ENCODE measurements at regions not wholly inside any gene's neighbourhood (a gene's known extent, or its start where the extent isn't known, plus 50 kb on each side); places are given as distances from the start of the nearest gene placed in this dataset.

DNA sequence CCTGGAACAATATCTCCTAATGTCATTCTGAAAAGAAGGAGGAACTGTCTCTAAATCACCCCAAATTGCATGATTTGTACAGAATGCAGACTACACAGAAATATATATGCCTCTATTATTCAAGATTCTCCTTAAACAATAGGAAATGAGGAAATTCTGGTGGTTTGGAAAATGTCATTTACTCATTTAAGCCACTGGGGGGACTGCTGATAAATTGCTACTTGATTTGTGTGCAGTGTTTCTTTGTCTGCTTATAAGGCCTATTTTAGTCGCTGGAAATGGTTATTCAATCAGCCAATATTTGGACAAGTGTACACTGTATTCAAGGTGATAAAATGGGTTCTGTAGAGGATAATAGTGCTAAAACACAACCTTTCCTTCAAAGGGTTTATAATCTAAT is 801.9 kb upstream of the CELF4 start:
- H3K23me2 ChIP-seq (ENCODE audit: low read depth, low read length) = no peaks in the 10 kb centered on the region
- H2BK15ac ChIP-seq (ENCODE audit: low read length) = no peak overlapping the region
- H3K4me3 ChIP-seq (ENCODE audit: extremely low read depth in 1 of 4, insufficient read depth in 2 of 4, low read depth in 3 of 4, low read length in 4 of 4) = no peak overlapping the region
- H4K91ac ChIP-seq (replicated peaks; ENCODE audit: insufficient read length, low read length) = no peak overlapping the region
- H3K14ac ChIP-seq (ENCODE audit: insufficient read length) = no peak overlapping the region
- H2BK5ac ChIP-seq (ENCODE audit: low read depth, low read length) = no peak overlapping the region
- ChIA-PET POLR2A (ENCODE audit: partially characterized antibody) (no interaction called here), CTCF (ENCODE audit: partially characterized antibody) (interaction anchor here (0.7 to 1.5 kb wide), 3 partner anchors 12 to 138 kb away, joined by 3 to 8 read pairs (median 3); no protein-coding TSS in a partner anchor)
- DNase-seq (ENCODE audit: low read depth in 1 of 2, low spot score in 2 of 2) (no peak), FAIRE-seq (no peak)
- no peaks in the 10 kb centered on the region for H3K79me1 ChIP-seq (ENCODE audit: low read depth, low read length)
- no peak overlapping the region for H4K8ac ChIP-seq (ENCODE audit: extremely low read depth, insufficient read depth, low read length)
- H3K27me3 ChIP-seq (replicated peaks in 1 of 4; ENCODE audit: control insufficient read depth in 3 of 4, extremely low read depth in 1 of 4, insufficient read depth in 3 of 4, low read length in 3 of 4) = no peaks in the 10 kb centered on the region
- H3K9ac ChIP-seq (replicated peaks in 1 of 4; ENCODE audit: extremely low read depth in 1 of 4, low read depth in 3 of 4, low read length in 3 of 4) = peak overlapping the region in 1 of 4 experiments; percentile 8; a peak in 1 of 7 replicates
- no peak overlapping the region for H2AK5ac ChIP-seq (ENCODE audit: low read depth, low read length)
- H3K36me3 ChIP-seq (ENCODE audit: control insufficient read depth in 2 of 4, insufficient read depth in 4 of 4, low read length in 3 of 4) = no peaks in the 10 kb centered on the region
- H3K4me2 ChIP-seq (ENCODE audit: insufficient read depth in 1 of 2, low read depth in 2 of 2, low read length in 2 of 2) = no peak overlapping the region
- H2BK12ac ChIP-seq (ENCODE audit: low read depth, low read length) = no peak overlapping the region
- H3K23ac ChIP-seq (ENCODE audit: insufficient read length) = no peak overlapping the region
- H3K56ac ChIP-seq (replicated peaks; ENCODE audit: insufficient read length, low read depth, low read length) = no peak overlapping the region
- peaks cover 0 to 2% (median 0%) of the 10 kb centered on the region in 4 experiments; a peak in 1 of 7 replicates for H3K4me1 ChIP-seq (replicated peaks in 1 of 4; ENCODE audit: control insufficient read depth in 3 of 4, insufficient read depth in 4 of 4, low read length in 3 of 4)
- H3K27ac ChIP-seq (ENCODE audit: low read depth, low read length) = no peak overlapping the region
- no peaks in the 10 kb centered on the region for H3K9me3 ChIP-seq (ENCODE audit: insufficient read depth in 2 of 2, low read depth in 1 of 2, low read length in 1 of 2)
- WGBS, 2 experiments (ENCODE audit: extremely low coverage in 1 of 2, insufficient coverage in 1 of 2, insufficient read length in 1 of 2, insufficient replicate concordance in 2 of 2, low coverage in 1 of 2, low lambda C conversion rate in 2 of 2, missing lambda C conversion rate in 1 of 2) = 86% methylated on average over 1 of the region's 1 CpG; no CpG with 5 or more reads in 1 of the 2 experiments
- H2BK120ac ChIP-seq (replicated peaks; ENCODE audit: low read depth, low read length) = no peak overlapping the region
- TF ChIP-seq, protein P1, sequence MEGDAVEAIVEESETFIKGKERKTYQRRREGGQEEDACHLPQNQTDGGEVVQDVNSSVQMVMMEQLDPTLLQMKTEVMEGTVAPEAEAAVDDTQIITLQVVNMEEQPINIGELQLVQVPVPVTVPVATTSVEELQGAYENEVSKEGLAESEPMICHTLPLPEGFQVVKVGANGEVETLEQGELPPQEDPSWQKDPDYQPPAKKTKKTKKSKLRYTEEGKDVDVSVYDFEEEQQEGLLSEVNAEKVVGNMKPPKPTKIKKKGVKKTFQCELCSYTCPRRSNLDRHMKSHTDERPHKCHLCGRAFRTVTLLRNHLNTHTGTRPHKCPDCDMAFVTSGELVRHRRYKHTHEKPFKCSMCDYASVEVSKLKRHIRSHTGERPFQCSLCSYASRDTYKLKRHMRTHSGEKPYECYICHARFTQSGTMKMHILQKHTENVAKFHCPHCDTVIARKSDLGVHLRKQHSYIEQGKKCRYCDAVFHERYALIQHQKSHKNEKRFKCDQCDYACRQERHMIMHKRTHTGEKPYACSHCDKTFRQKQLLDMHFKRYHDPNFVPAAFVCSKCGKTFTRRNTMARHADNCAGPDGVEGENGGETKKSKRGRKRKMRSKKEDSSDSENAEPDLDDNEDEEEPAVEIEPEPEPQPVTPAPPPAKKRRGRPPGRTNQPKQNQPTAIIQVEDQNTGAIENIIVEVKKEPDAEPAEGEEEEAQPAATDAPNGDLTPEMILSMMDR (IDR thresholded peaks at IDR 0.05; ENCODE audit: control extremely low read depth in 1 of 3, insufficient read depth in 1 of 3, low read depth in 1 of 3, low read length in 3 of 3) = peak in 1 of 3 experiments; percentile 15; a peak in 1 of 4 replicates
- TF ChIP-seq TCF12 (IDR thresholded peaks at IDR 0.05; ENCODE audit: low read depth, low read length) = no peak
- H2BK20ac ChIP-seq (ENCODE audit: low read length) = no peak overlapping the region
- no peaks in the 10 kb centered on the region for H4K20me1 ChIP-seq (replicated peaks in 1 of 2; ENCODE audit: control insufficient read depth in 1 of 2, insufficient read depth in 2 of 2, low read length in 2 of 2)
- H4K5ac ChIP-seq (ENCODE audit: insufficient read length, low read depth, low read length) = no peak overlapping the region
- H3K18ac ChIP-seq (ENCODE audit: extremely low read depth, low read length) = no peak overlapping the region
- H2AFZ ChIP-seq (ENCODE audit: low read length) = no peak overlapping the region
- H3K79me2 ChIP-seq (ENCODE audit: control insufficient read depth in 1 of 2, insufficient read depth in 2 of 2, low read length in 2 of 2) = no peaks in the 10 kb centered on the region
- H3K4ac ChIP-seq (replicated peaks; ENCODE audit: insufficient read length, low read depth, low read length) = no peak overlapping the region

Measured in H1 (cell line).